HCT116 (cell line): ENCODE measurements at regions not wholly inside any gene's neighbourhood (a gene's known extent, or its start where the extent isn't known, plus 50 kb on each side); places are given as distances from the start of the nearest gene placed in this dataset.

Source experiments
- ATAC-seq: fragments of 200-7000 bp; cut with Tn5 transposase; 2 replicates; pipeline ENCODE4 v1.9.1; 2020; ENCODE audit warnings: mild to moderate bottlenecking, moderate library complexity
- BruUV-seq: library from RNA; stranded (reverse); fragments of 400-500 nt; replicated peaks from 2 replicates; lab custom pipeline; 2021; lab: Mats Ljungman, UMichigan
- CTCF ChIA-PET: fragments of 300-600 bp; sonication (Branson Sonifier 250); formaldehyde crosslinking; loops from one replicate; lab custom pipeline; 2021; ENCODE audit warnings: antibody characterized with exemption; lab: Charles Lee
- POLR2A ChIA-PET: fragments of 300-600, 350-600 bp; sonication (Branson Sonifier 250); formaldehyde crosslinking; loops from one replicate; lab custom pipeline; 2021; ENCODE audit warnings: antibody characterized with exemption; lab: Charles Lee
- RAD21 ChIA-PET, 2 experiments: fragments of 300-600 bp; sonication (Branson Sonifier 250); formaldehyde crosslinking; loops; one replicate each; lab custom pipeline; 2023; ENCODE audit warnings: low total read pairs in 2 of 2; ENCODE audit not compliant: uncharacterized antibody in 2 of 2, unreplicated experiment in 2 of 2, low non-redundant PET in 1 of 2; lab: Charles Lee
- DNase-seq: peaks from one replicate; pipeline ENCODE4 v3.0.0-alpha.2; 2010; ENCODE audit warnings: low read depth, low spot score
- H2AFZ ChIP-seq: fragments of 200-600 bp; shearing (Covaris generic), sonication (generic); 2 replicates; pipeline ENCODE4 v1.6.1; 2017; ENCODE audit warnings: low read depth, mixed run types, mixed read lengths, antibody characterized with exemption, low read length; ENCODE audit not compliant: poor library complexity, severe bottlenecking
- H3K27ac ChIP-seq: 2 replicates; pipeline ENCODE4 v1.5.1; 2012; ENCODE audit warnings: low read depth, low read length
- H3K27me3 ChIP-seq: fragments of 200-600 bp; sonication (generic); 2 replicates; pipeline ENCODE4 v1.6.1; 2016; ENCODE audit warnings: mixed run types, low read length, mixed read lengths; ENCODE audit not compliant: insufficient read depth
- H3K36me3 ChIP-seq, 2 experiments: fragments of 200-500 bp in 1 of 2; fragments of 200-600 bp in 1 of 2; sonication (Bioruptor generic) in 1 of 2; sonication (generic) in 1 of 2; 2 replicates each; pipeline versions ENCODE4 v1.5.1 to v1.6.1; 2014 to 2016; ENCODE audit warnings: low read length in 2 of 2, inconsistent platforms in 1 of 2, mixed read lengths in 1 of 2, mixed run types in 1 of 2; ENCODE audit not compliant: insufficient read depth in 2 of 2, control insufficient read depth in 1 of 2
- H3K4me1 ChIP-seq, 2 experiments: fragments of 200-600 bp in 1 of 2; sonication (generic) in 1 of 2; 2 replicates each; pipeline versions ENCODE4 v1.5.1 to v1.6.1; 2012 to 2017; ENCODE audit warnings: low read length in 2 of 2, inconsistent platforms in 1 of 2, mild to moderate bottlenecking in 1 of 2, mixed read lengths in 1 of 2, mixed run types in 1 of 2, moderate library complexity in 1 of 2; ENCODE audit not compliant: insufficient read depth in 2 of 2, control insufficient read depth in 1 of 2
- H3K4me2 ChIP-seq: fragments of 200-600 bp; sonication (generic); 2 replicates; pipeline ENCODE4 v1.6.1; 2017; ENCODE audit warnings: mixed run types, low read length, mixed read lengths
- H3K4me3 ChIP-seq, 2 experiments: fragments of 200-600 bp in 1 of 2; sonication (generic) in 1 of 2; replicated peaks in 1 of 2; 2 replicates each; pipeline ENCODE4 v1.5.1; 2011 to 2016; ENCODE audit warnings: low read length in 2 of 2, control low read depth in 1 of 2, low read depth in 1 of 2, mild to moderate bottlenecking in 1 of 2, mixed read lengths in 1 of 2, mixed run types in 1 of 2
- H3K79me2 ChIP-seq: fragments of 200-600 bp; sonication (generic); 2 replicates; pipeline ENCODE4 v1.6.1; 2017; ENCODE audit warnings: mild to moderate bottlenecking, mixed run types, low read length, moderate library complexity, mixed read lengths; ENCODE audit not compliant: insufficient read depth
- H3K9ac ChIP-seq: fragments of 200-600 bp; sonication (generic); 2 replicates; pipeline ENCODE4 v1.6.1; 2016; ENCODE audit warnings: low read length, mixed read lengths
- H3K9me2 ChIP-seq: fragments of 200-600 bp; sonication (generic), shearing (Covaris generic); 2 replicates; pipeline ENCODE4 v1.6.1; 2017; ENCODE audit warnings: mixed run types, mild to moderate bottlenecking, moderate library complexity; ENCODE audit not compliant: insufficient read depth
- H3K9me3 ChIP-seq, 2 experiments: fragments of 200-500 bp in 1 of 2; fragments of 200-600 bp in 1 of 2; sonication (Bioruptor generic) in 1 of 2; sonication (generic) in 1 of 2; 2 replicates each; pipeline ENCODE4 v1.6.1; 2014 to 2017; ENCODE audit warnings: low read length in 2 of 2, mixed read lengths in 2 of 2, inconsistent platforms in 1 of 2, low read depth in 1 of 2, mild to moderate bottlenecking in 1 of 2, mixed run types in 1 of 2, moderate library complexity in 1 of 2; ENCODE audit not compliant: control insufficient read depth in 1 of 2, insufficient read depth in 1 of 2
- H4K20me1 ChIP-seq: fragments of 200-600 bp; sonication (generic), shearing (Covaris generic); 2 replicates; pipeline ENCODE4 v1.6.1; 2017; ENCODE audit warnings: mixed run types, mild to moderate bottlenecking, moderate library complexity; ENCODE audit not compliant: insufficient read depth
- ATF3 ChIP-seq: IDR thresholded peaks from 2 replicates; pipeline ENCODE4 v1.6.1; 2012
- CEBPB ChIP-seq: IDR thresholded peaks from 2 replicates; pipeline ENCODE4 v1.6.1; 2012; ENCODE audit warnings: low read depth
- EGR1 ChIP-seq: IDR thresholded peaks from 2 replicates; pipeline ENCODE4 v1.6.1; 2012; ENCODE audit warnings: low read depth
- ELF1 ChIP-seq: IDR thresholded peaks from 2 replicates; pipeline ENCODE4 v1.6.1; 2012; ENCODE audit warnings: low read depth, borderline replicate concordance
- EZH2 ChIP-seq: fragments of 200-600 bp; sonication (generic); IDR thresholded peaks from 2 replicates; pipeline ENCODE4 v1.6.1; 2017; ENCODE audit warnings: antibody characterized with exemption, mixed run types
- EZH2phosphoT487 ChIP-seq: fragments of 200-600 bp; IDR thresholded peaks from 2 replicates; pipeline ENCODE4 v1.6.1; 2018; ENCODE audit warnings: antibody characterized with exemption, borderline replicate concordance
- JUND ChIP-seq: IDR thresholded peaks from 2 replicates; pipeline ENCODE4 v1.6.1; 2012
- POLR2A ChIP-seq: IDR thresholded peaks from 2 replicates; pipeline ENCODE4 v1.7.0; 2011; ENCODE audit warnings: borderline replicate concordance; ENCODE audit not compliant: insufficient read depth, insufficient read length; ENCODE audit errors: extremely low read depth
- POLR2AphosphoS5 ChIP-seq: IDR thresholded peaks from 2 replicates; pipeline ENCODE4 v1.6.1; 2011; ENCODE audit warnings: mild to moderate bottlenecking, low read depth, low read length, moderate library complexity
- RAD21 ChIP-seq: IDR thresholded peaks from 2 replicates; pipeline ENCODE4 v1.6.1; 2012; ENCODE audit warnings: low read depth, mild to moderate bottlenecking
- SIN3A ChIP-seq: IDR thresholded peaks from 2 replicates; pipeline ENCODE4 v1.6.1; 2012; ENCODE audit warnings: low read depth
- SP1 ChIP-seq: IDR thresholded peaks from 2 replicates; pipeline ENCODE4 v1.6.1; 2012; ENCODE audit warnings: low read depth
- SRF ChIP-seq: IDR thresholded peaks from 2 replicates; pipeline ENCODE4 v1.6.1; 2012; ENCODE audit warnings: low read depth
- YY1 ChIP-seq: IDR thresholded peaks from 2 replicates; pipeline ENCODE4 v1.6.1; 2011; ENCODE audit warnings: low read length, low read depth, moderate library complexity, mild to moderate bottlenecking; ENCODE audit not compliant: insufficient replicate concordance; ENCODE audit errors: extremely low read depth
- ZBTB33 ChIP-seq: IDR thresholded peaks from 2 replicates; pipeline ENCODE4 v1.6.1; 2011; ENCODE audit warnings: mild to moderate bottlenecking, low read length, moderate library complexity; ENCODE audit not compliant: insufficient replicate concordance; ENCODE audit errors: extremely low read depth
- ZFX ChIP-seq: fragments of 450-650 bp; IDR thresholded peaks from 2 replicates; pipeline ENCODE4 v1.6.1; 2017
- ZNF274 ChIP-seq: fragments of 200-500 bp; sonication (Bioruptor generic); IDR thresholded peaks from 2 replicates; pipeline ENCODE4 v1.6.1; 2014; ENCODE audit warnings: mild to moderate bottlenecking, low read depth, low read length, inconsistent platforms
- intact Hi-C: fragments of 100-400 bp; cut with micrococcal nuclease; formaldehyde crosslinking; loops from 2 replicates; pipeline ENCODE4 v1.10.0; 2022
- TF ChIP-seq, protein P1 (sequence below): IDR thresholded peaks from 2 replicates; pipeline ENCODE4 v1.6.1; 2012; ENCODE audit warnings: low read depth
- TF ChIP-seq, protein P2 (sequence below), 3 experiments: fragments of 200-600 bp in 1 of 3; sonication (generic) in 1 of 3; IDR thresholded peaks in 2 of 3; conservative IDR thresholded peaks in 1 of 3; 2 replicates each; pipeline ENCODE4 v1.5.1; 2012 to 2017; ENCODE audit warnings: low read depth in 2 of 3, low read length in 2 of 3, antibody characterized with exemption in 1 of 3, borderline replicate concordance in 1 of 3, control low read depth in 1 of 3, mild to moderate bottlenecking in 1 of 3, mixed read lengths in 1 of 3, mixed run types in 1 of 3, moderate library complexity in 1 of 3; ENCODE audit not compliant: insufficient read depth in 1 of 3
- TF ChIP-seq, protein P3 (sequence below): IDR thresholded peaks from 2 replicates; pipeline ENCODE4 v1.6.1; 2012

DNA sequence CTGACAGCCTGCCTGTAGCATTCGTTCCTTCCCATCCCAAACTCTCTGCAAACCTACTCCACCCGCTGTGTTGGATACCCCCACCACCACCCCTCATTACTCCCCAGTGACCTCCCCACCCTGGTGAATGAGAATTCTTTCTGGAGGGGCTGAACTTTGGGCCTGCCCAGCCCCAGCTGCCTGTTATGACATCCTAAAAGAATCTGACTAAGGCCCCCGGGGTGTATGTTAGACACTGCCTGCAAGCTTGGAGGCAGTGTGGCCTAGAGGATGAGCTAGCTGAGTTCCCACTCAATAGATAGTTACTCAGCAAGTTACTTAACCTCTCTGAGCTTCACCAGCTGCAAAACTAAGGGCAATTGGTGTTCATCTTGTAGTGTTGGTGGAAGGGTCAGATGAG, 110.2 kb upstream of the FGGY start:
- H3K9me2 ChIP-seq: no peaks in the 10 kb centered on the region
- H3K4me2 ChIP-seq: no peak overlapping the region
- H3K4me3 ChIP-seq: no peak overlapping the region
- no peak for DNase-seq
- no peaks in the 10 kb centered on the region for H3K79me2 ChIP-seq
- no peaks in the 10 kb centered on the region for H3K36me3 ChIP-seq
- H3K9ac ChIP-seq: no peak overlapping the region
- no peak overlapping the region for H3K27ac ChIP-seq
- no peaks in the 10 kb centered on the region for H3K9me3 ChIP-seq
- intact Hi-C loops: no loop called here
- CTCF ChIA-PET: no interaction called here
- TF ChIP-seq POLR2AphosphoS5 (no peak), ATF3 (no peak), CEBPB (no peak), ELF1 (no peak), SP1 (no peak), EZH2phosphoT487 (no peak), ZFX (no peak), SIN3A (no peak), ZNF274 (no peak), RAD21 (no peak), EZH2 (no peak), ZBTB33 (no peak), JUND (no peak), POLR2A (no peak), EGR1 (no peak), YY1 (no peak), SRF (no peak)
- TF ChIP-seq, protein P1, sequence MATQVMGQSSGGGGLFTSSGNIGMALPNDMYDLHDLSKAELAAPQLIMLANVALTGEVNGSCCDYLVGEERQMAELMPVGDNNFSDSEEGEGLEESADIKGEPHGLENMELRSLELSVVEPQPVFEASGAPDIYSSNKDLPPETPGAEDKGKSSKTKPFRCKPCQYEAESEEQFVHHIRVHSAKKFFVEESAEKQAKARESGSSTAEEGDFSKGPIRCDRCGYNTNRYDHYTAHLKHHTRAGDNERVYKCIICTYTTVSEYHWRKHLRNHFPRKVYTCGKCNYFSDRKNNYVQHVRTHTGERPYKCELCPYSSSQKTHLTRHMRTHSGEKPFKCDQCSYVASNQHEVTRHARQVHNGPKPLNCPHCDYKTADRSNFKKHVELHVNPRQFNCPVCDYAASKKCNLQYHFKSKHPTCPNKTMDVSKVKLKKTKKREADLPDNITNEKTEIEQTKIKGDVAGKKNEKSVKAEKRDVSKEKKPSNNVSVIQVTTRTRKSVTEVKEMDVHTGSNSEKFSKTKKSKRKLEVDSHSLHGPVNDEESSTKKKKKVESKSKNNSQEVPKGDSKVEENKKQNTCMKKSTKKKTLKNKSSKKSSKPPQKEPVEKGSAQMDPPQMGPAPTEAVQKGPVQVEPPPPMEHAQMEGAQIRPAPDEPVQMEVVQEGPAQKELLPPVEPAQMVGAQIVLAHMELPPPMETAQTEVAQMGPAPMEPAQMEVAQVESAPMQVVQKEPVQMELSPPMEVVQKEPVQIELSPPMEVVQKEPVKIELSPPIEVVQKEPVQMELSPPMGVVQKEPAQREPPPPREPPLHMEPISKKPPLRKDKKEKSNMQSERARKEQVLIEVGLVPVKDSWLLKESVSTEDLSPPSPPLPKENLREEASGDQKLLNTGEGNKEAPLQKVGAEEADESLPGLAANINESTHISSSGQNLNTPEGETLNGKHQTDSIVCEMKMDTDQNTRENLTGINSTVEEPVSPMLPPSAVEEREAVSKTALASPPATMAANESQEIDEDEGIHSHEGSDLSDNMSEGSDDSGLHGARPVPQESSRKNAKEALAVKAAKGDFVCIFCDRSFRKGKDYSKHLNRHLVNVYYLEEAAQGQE: no peak
- TF ChIP-seq, protein P2, sequence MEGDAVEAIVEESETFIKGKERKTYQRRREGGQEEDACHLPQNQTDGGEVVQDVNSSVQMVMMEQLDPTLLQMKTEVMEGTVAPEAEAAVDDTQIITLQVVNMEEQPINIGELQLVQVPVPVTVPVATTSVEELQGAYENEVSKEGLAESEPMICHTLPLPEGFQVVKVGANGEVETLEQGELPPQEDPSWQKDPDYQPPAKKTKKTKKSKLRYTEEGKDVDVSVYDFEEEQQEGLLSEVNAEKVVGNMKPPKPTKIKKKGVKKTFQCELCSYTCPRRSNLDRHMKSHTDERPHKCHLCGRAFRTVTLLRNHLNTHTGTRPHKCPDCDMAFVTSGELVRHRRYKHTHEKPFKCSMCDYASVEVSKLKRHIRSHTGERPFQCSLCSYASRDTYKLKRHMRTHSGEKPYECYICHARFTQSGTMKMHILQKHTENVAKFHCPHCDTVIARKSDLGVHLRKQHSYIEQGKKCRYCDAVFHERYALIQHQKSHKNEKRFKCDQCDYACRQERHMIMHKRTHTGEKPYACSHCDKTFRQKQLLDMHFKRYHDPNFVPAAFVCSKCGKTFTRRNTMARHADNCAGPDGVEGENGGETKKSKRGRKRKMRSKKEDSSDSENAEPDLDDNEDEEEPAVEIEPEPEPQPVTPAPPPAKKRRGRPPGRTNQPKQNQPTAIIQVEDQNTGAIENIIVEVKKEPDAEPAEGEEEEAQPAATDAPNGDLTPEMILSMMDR (IDR thresholded peaks at IDR 0.05 in 2 of 3, conservative IDR thresholded peaks at IDR 0.05 in 1 of 3; ENCODE audit: borderline replicate concordance in 1 of 3, insufficient read depth in 1 of 3, low read depth in 2 of 3, low read length in 2 of 3): no peak
- TF ChIP-seq, protein P3, sequence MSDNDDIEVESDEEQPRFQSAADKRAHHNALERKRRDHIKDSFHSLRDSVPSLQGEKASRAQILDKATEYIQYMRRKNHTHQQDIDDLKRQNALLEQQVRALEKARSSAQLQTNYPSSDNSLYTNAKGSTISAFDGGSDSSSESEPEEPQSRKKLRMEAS: no peak
- TF ChIP-seq, all 23 proteins: peak for 0
- no TSS peak for BruUV-seq
- no peaks in the 10 kb centered on the region for H4K20me1 ChIP-seq
- no peak overlapping the region for H2AFZ ChIP-seq
- RAD21 ChIA-PET: no interaction called here
- H3K27me3 ChIP-seq: no peaks in the 10 kb centered on the region
- POLR2A ChIA-PET: no interaction called here
- ATAC-seq: no peak
- H3K4me1 ChIP-seq: no peaks in the 10 kb centered on the region
